Neural progenitor cell (in vitro differentiated cells): ENCODE measurements at regions not wholly inside any gene's neighbourhood (a gene's known extent, or its start where the extent isn't known, plus 50 kb on each side); places are given as distances from the start of the nearest gene placed in this dataset.

ENCODE experiments used
- CTCF ChIP-seq: fragments of 200-600 bp; sonication (generic); IDR thresholded peaks from 2 replicates; pipeline ENCODE4 v1.5.1; 2017; ENCODE audit warnings: antibody characterized with exemption, mild to moderate bottlenecking
- EZH2 ChIP-seq: fragments of 200-600 bp; sonication (generic); IDR thresholded peaks from 2 replicates; pipeline ENCODE4 v1.6.1; 2017; ENCODE audit warnings: antibody characterized with exemption, mild to moderate bottlenecking, moderate library complexity

GRCh38 chr12:104866291-104866690 is 91.8 kb downstream of the SLC41A2 start:
- TF ChIP-seq EZH2 (no peak), CTCF (no peak)
